NAMALWA (cell line): ENCODE measurements at regions not wholly inside any gene's neighbourhood (a gene's known extent, or its start where the extent isn't known, plus 50 kb on each side); places are given as distances from the start of the nearest gene placed in this dataset.

ENCODE experiments used
- DNase-seq: peaks from one replicate; pipeline ENCODE4 v3.0.0-alpha.2; 2015; ENCODE audit warnings: low spot score

DNA sequence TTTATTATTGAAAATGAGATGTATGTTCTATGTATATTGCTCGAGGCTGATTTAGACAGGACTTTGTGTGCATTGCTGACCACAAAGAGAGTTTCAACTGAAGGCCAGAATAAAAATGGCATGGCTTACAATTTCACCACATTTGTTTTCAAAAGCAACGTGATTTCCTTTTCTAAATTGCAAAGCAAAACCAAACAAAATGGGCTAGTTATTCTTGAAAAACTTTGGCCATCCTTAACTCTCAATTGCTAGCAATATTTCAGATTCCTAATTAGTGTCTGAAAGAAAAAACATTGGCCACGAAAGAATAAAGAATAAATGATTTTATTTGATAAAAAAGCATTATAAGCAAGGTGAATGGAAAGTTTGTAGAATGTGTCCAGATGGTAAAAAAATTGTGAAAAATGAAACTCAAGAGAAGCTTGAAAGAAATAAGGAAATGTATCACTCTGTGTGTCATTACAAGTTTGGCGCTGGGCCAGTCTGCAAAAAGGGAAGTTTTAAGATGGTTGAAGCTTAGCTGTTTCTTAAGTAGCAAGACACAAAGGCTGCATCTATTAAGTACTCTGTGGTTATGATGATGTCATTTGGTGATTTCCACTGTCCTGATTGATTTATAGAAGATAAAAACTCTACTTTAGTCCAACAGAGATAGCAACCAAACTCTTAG, 89.2 kb upstream of the PRLR start:
- DNase-seq: peak; percentile 79

GRCh38 chr5:35317586-35317985, 87.3 kb upstream of the PRLR start:
- no peak for DNase-seq

GRCh38 chr5:35316611-35317274, 86.5 kb upstream of the PRLR start:
- no peak for DNase-seq

DNA sequence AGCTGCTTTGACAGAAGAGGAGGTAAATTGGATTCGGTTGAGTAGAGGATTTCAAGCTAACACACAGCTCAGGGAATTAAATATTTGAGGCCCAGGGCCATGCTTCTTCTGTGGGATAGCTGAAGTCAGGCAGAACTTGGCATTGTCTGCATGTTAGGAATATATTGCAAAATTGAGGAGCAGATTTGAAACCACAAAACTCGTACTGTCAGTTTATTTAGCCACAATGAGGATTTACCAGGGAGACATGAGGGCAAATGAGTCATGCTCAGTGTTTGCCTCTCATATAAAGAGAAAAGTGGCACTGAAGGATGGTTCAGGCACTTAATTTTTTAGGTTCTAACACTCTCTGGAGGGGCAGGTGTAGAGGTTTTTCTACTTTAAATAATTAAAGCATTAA, 83.0 kb upstream of the PRLR start:
- no peak for DNase-seq

- no peak for DNase-seq
These were observed 82.0 kb upstream of the PRLR start for GRCh38 chr5:35312267-35312666.

DNA sequence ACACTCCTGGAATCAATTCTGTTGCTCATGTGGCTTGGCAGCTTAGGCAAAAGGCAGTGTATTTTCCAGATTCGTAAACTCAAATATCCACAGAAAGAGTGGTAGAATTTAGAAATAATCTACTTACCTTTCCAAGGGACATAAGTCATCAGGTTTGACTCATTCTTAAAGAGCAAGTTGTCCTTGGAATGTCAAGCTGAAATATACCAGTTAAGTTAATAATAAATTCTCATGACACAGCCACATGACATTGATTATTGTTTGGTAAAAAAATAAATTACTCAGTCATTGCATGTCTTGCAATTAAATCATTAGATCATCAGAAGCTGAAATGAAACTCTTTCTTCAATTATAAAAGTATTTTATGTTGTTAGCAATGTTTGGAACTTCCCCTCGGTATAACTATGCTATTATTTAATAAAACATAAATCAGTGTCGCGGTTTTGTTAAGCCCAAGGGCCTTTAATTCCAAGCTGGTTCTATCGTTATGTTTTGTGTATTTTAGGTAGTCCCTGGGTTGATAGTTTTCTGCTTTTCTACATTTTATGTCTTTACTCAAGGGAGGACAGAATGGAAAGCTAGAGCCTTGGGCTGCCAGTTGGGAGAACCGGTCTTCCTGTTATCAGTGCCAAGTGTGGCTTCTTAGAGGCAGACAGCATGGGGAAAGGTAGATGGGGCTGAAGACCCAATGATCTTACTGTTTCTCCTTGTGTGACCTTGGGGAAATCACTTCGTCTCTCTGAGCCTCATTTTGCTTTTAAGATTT, 79.3 kb upstream of the PRLR start:
- no peak for DNase-seq

DNA sequence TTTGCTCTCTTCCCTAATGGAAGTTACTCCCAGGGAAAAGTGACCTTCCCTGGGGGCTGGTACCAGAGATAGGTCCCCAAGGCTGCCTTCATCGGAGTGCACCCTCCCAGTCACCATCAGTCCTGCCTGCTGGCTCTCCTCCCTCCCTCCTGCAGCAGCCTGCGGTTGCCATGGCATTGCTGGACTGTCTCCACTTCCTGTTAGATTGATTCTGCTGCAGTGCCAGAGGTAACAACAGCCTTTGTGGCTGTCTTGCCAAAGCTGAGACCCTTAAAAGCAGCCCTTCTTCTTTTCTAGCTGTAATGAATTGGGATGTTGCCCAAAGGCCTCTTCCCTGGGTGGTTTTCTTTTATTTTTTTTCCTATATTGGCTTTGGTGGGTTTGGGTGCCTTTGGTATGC, 78.1 kb upstream of the PRLR start:
- no peak for DNase-seq

- DNase-seq: no peak
These were observed 76.6 kb upstream of the PRLR start for GRCh38 chr5:35306716-35307365.

DNA sequence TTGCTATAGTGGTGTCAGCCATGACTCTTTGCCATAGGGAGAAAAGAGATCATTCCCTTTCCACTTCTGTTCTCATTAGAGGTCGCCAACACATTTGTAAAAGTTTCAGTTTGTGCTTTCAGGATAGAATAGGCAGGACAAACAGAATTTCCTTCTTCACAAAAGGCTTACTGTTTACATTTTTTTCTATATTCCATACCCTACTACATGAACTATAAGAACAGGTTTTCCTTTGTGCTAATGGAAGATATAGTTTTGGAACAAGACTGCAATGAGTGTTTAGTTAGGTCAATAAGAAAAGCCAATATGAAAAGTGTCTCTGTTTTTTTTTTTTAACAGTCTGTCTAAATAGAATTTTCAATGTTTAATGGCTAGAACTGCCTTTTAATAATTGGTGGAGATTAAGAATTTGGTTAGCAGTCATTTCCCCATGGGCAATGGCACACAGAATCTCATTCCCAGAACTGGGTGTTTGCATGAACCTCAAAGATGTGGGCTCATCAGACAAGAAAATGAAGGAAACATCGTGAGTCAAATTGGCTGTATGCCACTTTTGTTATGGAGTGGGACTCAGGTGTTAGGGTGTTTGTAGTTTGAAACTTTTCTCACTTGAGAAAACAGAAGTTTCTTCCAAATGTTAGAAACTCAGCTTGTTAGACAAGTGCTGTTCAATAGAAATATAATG, 75.2 kb upstream of the PRLR start:
- no peak for DNase-seq

DNA sequence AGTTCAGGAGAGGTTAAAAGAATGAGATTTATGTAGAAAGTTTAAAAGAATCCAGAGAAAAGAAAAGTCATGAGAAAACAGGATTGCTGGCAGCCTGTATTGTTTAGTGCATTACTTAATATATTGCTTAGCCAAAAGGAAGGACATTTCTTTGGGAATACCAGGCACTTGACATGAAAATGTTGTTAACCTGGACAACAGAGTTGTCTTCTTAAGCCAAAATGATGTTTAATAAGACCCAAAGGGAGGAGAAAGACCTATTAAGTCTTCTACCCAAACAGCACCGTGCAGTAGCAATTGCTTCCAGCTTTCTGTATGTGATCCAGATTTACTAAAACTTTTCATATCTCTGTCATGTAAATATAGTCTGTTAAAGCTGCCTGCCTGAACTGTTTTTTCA, 74.0 kb upstream of the PRLR start:
- DNase-seq: no peak

DNA sequence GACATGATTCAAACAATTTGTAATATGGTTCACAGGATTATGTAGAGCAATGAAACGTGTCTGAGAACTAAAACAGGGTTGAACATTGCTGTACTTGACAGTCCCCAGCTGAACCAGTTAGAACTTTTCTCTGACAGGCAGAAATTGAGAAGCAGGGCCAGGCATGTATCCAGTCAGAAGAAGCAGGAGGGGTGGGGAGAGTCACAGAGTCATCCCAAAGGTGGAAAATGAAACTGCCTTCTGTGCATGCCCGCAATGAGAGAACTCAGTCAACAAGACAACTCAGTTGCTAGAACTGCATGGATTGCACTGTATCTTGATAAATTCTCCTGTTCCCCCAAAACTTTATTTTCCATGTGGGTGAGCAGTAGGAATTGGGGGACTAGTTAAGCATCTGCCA, 72.9 kb upstream of the PRLR start:
- no peak for DNase-seq

DNA sequence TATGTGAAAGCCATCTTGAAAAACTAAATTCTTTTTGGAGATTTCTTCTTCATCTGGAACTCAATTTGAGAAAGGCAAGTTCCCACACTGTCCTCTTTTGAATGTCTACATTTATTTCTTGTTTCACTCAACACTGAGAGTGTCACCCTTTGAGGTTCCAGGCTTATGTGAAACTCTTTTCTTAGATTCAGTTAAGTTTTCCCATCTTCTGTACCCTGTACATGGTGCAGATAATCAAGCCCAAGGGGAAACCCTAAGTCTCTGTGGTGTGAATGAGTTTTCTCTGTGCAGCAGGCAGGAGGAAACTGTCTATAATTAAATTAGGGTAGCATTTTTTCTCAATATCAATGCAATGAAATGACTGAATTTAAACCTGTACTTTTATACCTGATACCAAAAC, 72.3 kb upstream of the PRLR start:
- no peak for DNase-seq

DNA sequence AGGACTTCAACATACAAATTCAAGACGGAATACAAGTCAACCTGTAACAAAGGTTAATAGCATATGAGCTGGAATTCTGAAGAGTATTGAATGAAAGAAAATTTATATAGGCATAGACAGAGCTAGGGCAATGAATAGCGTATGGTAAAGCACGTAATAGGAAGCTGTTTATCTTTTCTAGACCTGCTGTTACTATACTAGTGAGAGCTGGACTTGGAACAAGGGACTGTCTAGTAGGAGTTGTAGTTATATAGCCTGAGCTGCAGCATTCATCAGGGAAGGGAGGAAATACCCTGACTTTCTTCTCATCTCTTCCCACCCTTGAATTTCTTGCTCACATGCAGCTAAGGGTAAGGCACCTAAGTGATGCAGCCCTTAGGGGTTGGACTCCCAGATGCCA, 67.5 kb upstream of the PRLR start:
- DNase-seq: no peak

DNA sequence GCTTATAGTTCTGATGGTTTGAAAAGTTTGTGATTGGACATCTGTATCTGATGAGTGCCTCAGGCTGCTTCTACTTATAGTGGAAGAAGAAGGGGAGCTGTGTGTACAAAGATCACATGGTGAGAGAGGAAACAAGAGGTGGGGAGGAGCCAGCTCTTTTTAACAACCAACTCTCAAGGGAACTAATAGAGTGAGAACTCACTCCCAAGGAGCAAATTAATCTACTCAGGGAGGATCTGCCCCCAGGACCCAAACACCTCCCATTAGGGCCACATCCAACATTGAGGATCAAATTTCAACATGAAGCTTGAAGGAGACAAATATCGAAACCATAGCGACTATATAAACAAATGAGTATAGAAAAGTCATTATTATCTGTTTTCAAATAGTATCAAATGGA, 64.7 kb upstream of the PRLR start:
- DNase-seq: no peak

DNA sequence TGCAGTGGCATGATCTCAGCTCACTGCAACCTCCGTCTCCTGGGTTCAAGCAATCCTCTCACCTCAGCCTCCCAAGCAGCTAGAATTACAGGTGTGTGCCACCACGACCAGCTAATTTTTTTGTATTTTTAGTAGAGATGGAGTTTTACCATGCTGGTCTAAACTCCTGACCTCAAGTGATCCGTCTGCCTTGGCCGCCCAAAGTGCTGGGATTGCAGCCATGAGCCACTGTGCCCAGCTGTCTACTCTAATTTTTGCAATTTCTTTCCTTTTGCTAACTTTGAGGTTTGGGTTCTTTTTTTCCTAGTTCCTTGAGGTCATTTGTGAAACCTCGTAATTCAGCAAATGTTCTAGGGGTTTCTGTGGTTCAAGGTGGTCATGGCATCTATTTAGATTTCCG, 63.7 kb upstream of the PRLR start:
- no peak for DNase-seq

- no peak for DNase-seq
These were observed 55.1 kb upstream of the PRLR start for GRCh38 chr5:35285435-35285834.

GRCh38 chr5:35285011-35285410, 54.7 kb upstream of the PRLR start:
- no peak for DNase-seq

GRCh38 chr5:35284364-35284763, 54.1 kb upstream of the PRLR start:
- no peak for DNase-seq

DNA sequence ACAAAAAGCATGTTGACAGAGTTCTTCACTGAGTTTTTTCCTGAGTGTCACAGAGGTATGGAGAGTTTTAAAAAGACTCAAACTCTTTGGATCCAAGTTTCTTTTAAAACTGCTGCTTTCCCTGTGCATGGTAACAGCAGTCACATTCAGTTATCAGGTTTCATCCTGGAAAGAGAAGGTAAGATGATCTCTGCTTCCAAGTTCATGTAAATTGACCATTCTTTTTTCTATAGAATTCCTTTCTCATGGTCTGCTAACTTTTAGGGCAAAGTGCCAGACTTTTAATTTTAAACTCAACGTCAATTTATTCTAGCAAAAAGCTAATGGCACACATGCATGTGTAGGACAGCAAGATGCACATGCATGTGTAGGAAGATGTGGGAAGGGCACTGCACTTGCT, 52.5 kb upstream of the PRLR start:
- DNase-seq: no peak

DNA sequence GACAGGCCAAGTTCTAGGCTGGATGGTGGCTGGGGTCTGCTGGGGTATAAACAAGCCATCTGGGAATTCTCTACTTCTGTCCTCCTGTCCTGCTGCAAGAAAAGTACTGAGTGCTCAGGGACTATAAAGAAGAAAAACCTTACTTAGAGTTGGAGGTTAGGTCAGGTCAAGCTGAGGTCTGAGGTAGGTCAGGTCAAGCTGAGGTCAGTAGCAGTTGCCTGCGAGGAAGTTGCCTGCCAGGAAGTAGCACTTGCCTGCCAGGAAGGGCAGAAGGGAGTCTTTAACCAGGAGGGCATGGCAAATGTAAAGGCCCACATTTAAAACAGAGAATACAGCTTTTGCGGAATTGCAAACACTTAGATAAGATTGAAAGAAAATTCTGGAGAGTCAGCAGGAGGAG, 51.3 kb upstream of the PRLR start:
- no peak for DNase-seq
